AG20443 (cell line): ENCODE measurements at regions not wholly inside any gene's neighbourhood (a gene's known extent, or its start where the extent isn't known, plus 50 kb on each side); places are given as distances from the start of the nearest gene placed in this dataset.
"Not testable (repeated sequence)": the region's sequence is repeated elsewhere in the genome, so short reads cannot be mapped to it uniquely, and the experiment has no call there.

ENCODE experiments used
- DNase-seq: peaks from one replicate; pipeline ENCODE4 v3.0.0; 2012; ENCODE audit warnings: low spot score, mixed read lengths

DNA sequence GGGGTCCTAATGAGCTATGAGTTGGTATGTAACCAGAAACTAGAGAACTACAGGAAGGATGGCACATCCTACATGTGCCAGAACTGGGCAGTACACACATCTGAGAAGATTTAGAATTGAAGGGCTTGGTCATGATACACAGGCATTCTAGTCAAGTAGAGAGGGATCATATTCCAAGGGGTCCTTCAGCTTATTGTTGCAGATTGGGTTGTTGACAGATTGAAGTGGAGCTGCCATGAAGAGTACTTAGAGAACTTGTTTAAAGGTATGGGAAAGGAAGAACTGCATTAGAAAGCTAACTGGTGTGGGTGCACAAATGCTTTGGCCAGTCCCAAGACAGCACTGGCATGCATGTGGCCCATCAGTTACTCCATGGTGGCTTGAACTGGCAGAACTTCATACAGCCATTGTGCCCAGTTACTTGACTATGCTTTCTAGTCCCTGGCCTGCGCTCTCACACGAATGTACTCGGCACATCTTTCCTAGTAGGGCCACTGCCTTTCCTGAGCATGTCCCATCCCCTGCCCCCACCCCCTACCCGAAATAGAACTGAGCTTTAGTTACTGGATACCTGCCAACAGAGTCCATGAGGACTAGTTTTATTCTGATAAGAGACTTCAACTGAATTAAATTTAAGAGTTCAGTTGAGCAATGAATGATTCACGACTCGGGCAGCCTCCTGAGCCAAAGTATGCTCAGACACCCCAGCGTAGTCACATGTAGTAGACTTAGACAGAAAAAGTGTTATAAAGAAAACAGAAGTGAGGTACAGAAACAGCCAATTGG lies 64.0 kb downstream of the CCNG2 start:
- DNase-seq: peak; percentile 34

- no peak for DNase-seq
Observed at GRCh38 chr4:77225022-77225421, 68.0 kb downstream of the CCNG2 start.

- no peak for DNase-seq
Observed at GRCh38 chr4:77226939-77227705, 70.1 kb downstream of the CCNG2 start.

DNA sequence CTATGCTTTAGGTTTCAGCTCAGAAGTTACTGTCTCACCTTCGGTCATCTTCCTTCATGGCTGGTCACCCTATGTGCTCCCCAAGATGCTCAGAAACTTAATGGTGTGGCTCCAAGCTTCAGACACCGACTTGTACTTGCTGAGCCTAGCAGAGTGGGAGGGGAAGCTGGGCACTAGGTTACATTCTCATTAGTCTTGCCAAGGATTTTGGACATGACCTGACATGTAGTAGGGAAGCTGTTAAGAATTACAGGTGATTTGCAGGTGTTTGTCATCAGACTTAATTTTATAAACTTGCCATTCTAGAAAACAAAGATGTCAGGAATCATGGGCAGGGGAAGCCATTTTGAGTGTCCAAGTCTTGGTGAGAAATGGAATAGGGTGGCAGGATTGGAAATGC lies 72.4 kb downstream of the CCNG2 start:
- DNase-seq: no peak

DNA sequence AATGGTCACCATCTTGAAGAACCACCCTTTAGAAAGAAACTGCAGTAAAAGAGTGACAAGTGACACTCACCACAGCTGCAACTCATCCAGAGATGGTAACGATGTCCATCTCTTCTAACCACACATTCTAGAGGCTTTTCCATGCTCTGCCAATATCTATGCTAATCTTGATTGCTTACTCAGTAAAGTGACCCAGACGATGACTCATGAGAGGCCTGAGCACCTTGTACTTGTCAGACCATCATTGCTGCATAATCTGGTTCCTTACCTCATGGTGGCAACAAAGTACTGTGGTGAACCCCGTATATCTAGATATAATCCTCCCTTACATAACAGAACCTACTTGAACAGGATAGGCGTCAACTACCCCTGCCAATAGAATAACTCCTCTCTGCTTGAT lies 75.6 kb downstream of the CCNG2 start:
- no peak for DNase-seq

GRCh38 chr4:77235289-77235854 lies 78.4 kb downstream of the CCNG2 start:
- DNase-seq: no peak

GRCh38 chr4:77236806-77237205 lies 79.8 kb downstream of the CCNG2 start:
- DNase-seq: no peak

DNA sequence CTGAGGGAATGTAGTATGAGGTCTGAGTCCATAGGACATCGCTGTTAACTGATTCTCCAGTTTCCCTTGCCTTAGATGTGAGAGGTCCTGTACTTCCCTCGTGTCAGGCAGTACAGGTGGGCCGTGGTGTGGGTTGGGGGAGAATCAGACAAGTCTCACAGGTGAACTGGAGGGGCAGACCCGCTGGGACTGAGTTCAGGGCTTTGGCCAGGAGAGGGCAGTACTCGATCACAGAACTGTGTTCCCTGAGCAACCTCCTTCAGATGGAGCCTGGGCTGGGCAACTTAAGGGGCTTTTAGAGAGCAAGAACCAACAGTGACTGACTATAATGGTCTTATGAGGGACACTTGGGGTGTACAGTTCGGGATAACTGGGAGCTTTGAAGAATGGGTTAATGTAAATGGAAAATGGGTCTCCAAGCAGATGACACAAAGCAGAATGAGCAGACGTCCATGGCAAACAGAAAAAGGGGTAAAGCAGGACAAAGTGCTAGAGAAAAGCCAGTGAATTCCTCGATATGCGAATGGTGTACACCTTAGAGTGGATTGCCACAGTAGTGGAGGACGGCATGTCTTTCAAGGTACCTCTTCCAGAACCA lies 83.6 kb downstream of the CCNG2 start:
- peak; percentile 88 for DNase-seq

GRCh38 chr4:77248805-77249204 lies 91.8 kb downstream of the CCNG2 start:
- DNase-seq: no peak

GRCh38 chr4:77251751-77252150 lies 94.7 kb downstream of the CCNG2 start:
- DNase-seq: no peak

DNA sequence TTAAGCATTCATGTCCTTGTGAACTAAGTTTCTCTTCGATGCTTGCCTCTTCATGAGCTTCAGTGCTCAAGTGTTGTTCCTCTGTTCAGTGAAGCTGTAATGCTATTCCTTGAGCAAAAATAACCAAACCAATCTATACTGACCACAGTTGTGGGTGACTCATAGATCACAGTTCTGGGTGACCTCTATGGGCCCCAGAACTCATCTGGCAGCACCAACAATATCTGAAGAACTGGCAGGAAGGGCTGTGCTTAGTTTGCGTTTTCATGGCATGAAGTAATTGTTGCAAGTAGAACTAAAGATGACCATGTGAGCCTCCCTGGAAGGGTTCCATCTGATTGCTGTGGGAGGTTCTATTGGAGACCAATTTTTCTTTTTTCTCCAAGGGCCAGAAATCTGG lies 106.2 kb downstream of the CCNG2 start:
- DNase-seq: no peak

DNA sequence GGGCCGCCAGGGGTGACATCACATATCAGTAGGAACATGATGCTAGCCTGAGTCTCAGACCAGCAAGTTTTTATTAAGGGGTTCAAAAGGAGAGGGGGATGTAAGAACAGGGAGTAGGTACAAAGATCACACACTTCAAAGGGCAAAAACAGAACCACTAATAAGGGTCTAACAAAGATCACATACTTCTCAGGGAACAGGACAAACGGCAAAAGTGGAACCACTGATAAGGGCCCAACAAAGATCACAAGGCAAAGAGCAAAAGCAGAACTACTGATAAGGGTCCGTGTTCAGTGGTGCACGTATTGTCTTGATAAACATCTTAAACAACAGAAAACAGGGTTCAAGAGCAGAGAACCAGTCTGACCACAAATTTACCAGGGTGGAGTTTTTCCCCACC lies 107.0 kb downstream of the CCNG2 start:
- not testable (repeated sequence) for DNase-seq

- DNase-seq: no peak
Observed at GRCh38 chr4:77264826-77265225, 107.8 kb downstream of the CCNG2 start.

DNA sequence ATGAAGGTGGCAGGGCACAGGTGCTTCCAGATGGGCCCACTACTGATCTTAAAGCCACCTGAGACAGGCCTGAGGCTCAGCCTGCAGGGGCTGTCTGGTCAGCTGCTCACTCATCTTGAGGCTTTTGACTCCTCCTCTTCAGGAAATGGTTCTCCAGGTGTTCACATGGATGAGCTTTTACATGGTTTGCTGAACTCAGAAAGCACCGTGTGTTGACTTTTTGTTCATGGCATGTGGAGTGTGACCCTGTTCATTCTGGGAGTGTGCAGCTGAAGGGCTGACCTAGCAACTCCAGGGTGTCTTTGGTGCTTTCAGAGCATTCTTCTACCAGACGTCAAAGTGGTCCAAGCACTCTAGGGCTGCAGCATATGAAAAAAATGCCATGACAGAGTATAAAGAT lies 111.1 kb downstream of the CCNG2 start:
- DNase-seq: no peak

GRCh38 chr4:77269505-77269904 lies 112.5 kb downstream of the CCNG2 start:
- DNase-seq: no peak

DNA sequence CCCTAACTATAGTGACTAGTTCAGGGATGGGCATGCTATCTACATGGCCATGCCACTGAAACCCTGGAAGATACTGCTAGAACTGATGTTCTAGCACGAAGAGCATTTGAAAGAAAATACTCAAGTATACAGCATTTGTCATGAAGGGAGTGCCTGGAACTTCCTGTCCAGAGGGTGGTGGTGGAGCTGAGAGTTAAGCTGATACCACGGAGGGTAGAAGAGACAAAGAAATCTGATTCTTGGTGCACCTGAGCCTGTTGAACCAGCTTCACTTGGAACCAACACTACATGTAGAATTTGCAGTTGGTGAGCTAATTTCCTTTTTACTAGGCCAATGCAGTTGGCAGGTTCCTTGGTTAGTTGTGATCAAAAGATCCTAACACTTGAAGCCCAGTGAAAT lies 116.4 kb downstream of the CCNG2 start:
- no peak for DNase-seq

DNA sequence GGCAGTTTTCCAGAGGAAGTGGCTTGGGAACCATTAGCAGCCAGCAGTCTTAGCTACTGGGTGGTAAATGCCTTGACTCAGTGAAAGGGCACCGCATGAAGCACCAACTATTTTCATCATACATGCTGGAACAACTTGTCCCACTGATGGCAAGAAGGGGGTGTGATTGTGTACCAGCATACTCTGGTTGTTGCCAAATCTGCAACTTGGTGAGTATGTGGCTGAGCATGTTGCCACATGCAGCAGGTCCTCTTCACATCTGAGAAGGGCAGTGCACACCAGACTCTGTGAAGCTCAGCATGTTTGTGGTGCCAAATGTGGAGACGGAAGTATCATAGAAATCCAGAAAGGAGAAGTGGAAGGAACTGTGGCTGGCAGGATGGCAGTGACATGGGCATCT lies 122.1 kb downstream of the CCNG2 start:
- not testable (repeated sequence) for DNase-seq

- DNase-seq: no peak
Observed at GRCh38 chr4:77282305-77282704, 125.3 kb downstream of the CCNG2 start.

- no peak for DNase-seq
Observed at GRCh38 chr4:77284036-77284435, 127.0 kb downstream of the CCNG2 start.

GRCh38 chr4:77286906-77287305 lies 129.9 kb downstream of the CCNG2 start:
- no peak for DNase-seq

- no peak for DNase-seq
Observed at GRCh38 chr4:77293426-77293825, 136.4 kb downstream of the CCNG2 start.

- not testable (repeated sequence) for DNase-seq
Observed at GRCh38 chr4:77300996-77301395, 144.0 kb downstream of the CCNG2 start.

DNA sequence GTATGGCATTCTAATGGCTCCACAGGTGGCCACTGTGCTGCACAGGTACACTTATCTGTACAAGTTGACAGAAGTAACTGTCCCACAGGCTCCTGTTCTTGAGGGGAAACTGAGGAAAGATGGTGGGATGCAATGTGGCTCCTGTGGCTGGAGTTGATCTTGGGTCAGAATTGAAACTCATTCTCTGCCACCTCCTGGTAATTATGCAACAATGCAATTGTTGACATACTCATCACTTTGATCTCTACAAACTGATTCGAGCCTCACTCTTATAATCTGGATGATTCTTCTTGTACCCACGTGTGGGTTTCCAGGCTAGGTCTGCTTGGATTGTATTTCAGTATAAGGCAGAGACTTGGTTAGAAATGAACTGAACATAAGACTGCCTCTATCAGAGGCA lies 148.8 kb downstream of the CCNG2 start:
- no peak for DNase-seq
